H1 (cell line): ENCODE measurements at regions not wholly inside any gene's neighbourhood (a gene's known extent, or its start where the extent isn't known, plus 50 kb on each side); places are given as distances from the start of the nearest gene placed in this dataset.

Experiments
- CHD1 ChIP-seq: IDR thresholded peaks from 2 replicates; pipeline ENCODE4 v1.6.1; 2012; ENCODE audit warnings: low read depth, low read length, improper control_type of control experiment
- CTCF ChIP-seq, 3 experiments: IDR thresholded peaks; 1 replicate in 2 of 3; 2 replicates in 1 of 3; pipeline versions ENCODE4 v1.5.1 to v1.6.1; 2011; ENCODE audit warnings: low read length in 3 of 3, mild to moderate bottlenecking in 3 of 3, inconsistent platforms in 2 of 3, low read depth in 1 of 3, moderate library complexity in 1 of 3; ENCODE audit not compliant: insufficient read depth in 1 of 3; ENCODE audit errors: control extremely low read depth in 1 of 3
- EP300 ChIP-seq, 2 experiments: IDR thresholded peaks; 1 replicate in 1 of 2; 2 replicates in 1 of 2; pipeline ENCODE4 v1.6.1; 2011 to 2012; ENCODE audit warnings: low read depth in 2 of 2, low read length in 2 of 2, mild to moderate bottlenecking in 2 of 2, borderline replicate concordance in 1 of 2, inconsistent platforms in 1 of 2, moderate library complexity in 1 of 2
- POLR2A ChIP-seq, 2 experiments: IDR thresholded peaks; 1 replicate in 1 of 2; 2 replicates in 1 of 2; pipeline ENCODE4 v1.6.1; 2011; ENCODE audit warnings: low read depth in 2 of 2, low read length in 2 of 2, mild to moderate bottlenecking in 2 of 2; ENCODE audit errors: control extremely low read depth in 1 of 2
- RAD21 ChIP-seq, 2 experiments: IDR thresholded peaks in 1 of 2; conservative IDR thresholded peaks in 1 of 2; 2 replicates each; pipeline ENCODE4 v1.6.1; 2011; ENCODE audit warnings: low read depth in 2 of 2, low read length in 2 of 2, improper control_type of control experiment in 1 of 2, inconsistent platforms in 1 of 2, mild to moderate bottlenecking in 1 of 2, moderate library complexity in 1 of 2
- RBBP5 ChIP-seq: IDR thresholded peaks from 2 replicates; pipeline ENCODE4 v1.7.1; 2012; ENCODE audit warnings: low read depth, mild to moderate bottlenecking, inconsistent platforms, low read length, moderate library complexity, borderline replicate concordance
- SIN3A ChIP-seq, 2 experiments: IDR thresholded peaks in 1 of 2; conservative IDR thresholded peaks in 1 of 2; 2 replicates each; pipeline ENCODE4 v1.6.1; 2011 to 2012; ENCODE audit warnings: low read length in 2 of 2, improper control_type of control experiment in 1 of 2, low read depth in 1 of 2, mild to moderate bottlenecking in 1 of 2
- SP2 ChIP-seq: IDR thresholded peaks from 2 replicates; pipeline ENCODE4 v1.6.1; 2012; ENCODE audit warnings: mild to moderate bottlenecking, low read length, inconsistent platforms

- TF ChIP-seq CTCF (IDR thresholded peaks at IDR 0.05; ENCODE audit: control extremely low read depth in 1 of 3, insufficient read depth in 1 of 3, low read depth in 1 of 3, low read length in 3 of 3) (no peak), EP300 (IDR thresholded peaks at IDR 0.05; ENCODE audit: borderline replicate concordance in 1 of 2, low read depth in 2 of 2, low read length in 2 of 2) (no peak), POLR2A (IDR thresholded peaks at IDR 0.05; ENCODE audit: control extremely low read depth in 1 of 2, low read depth in 2 of 2, low read length in 2 of 2) (no peak), SP2 (no peak), SIN3A (conservative IDR thresholded peaks at IDR 0.05 in 1 of 2, IDR thresholded peaks at IDR 0.05 in 1 of 2; ENCODE audit: low read depth in 1 of 2, low read length in 2 of 2) (no peak), RAD21 (IDR thresholded peaks at IDR 0.05 in 1 of 2, conservative IDR thresholded peaks at IDR 0.05 in 1 of 2; ENCODE audit: low read depth in 2 of 2, low read length in 2 of 2) (no peak), RBBP5 (no peak), CHD1 (no peak)
Measured at GRCh38 chr18:72147830-72148229, 396.3 kb downstream of the CBLN2 start.
